Right cardiac atrium (tissue), 5 donors: ENCODE measurements at regions not wholly inside any gene's neighbourhood (a gene's known extent, or its start where the extent isn't known, plus 50 kb on each side); places are given as distances from the start of the nearest gene placed in this dataset.
"Not testable (repeated sequence)": the region's sequence is repeated elsewhere in the genome, so short reads cannot be mapped to it uniquely, and the experiment has no call there.

Source experiments
- ATAC-seq, 2 donors: fragments of 200-7000 bp; cut with Tn5 transposase; one replicate each; pipeline versions ENCODE4 v1.8.0 to v1.9.1; 2020; ENCODE audit warnings: moderate library complexity in 2 of 2, mild to moderate bottlenecking in 1 of 2
- DNase-seq, 3 donors: peaks; one replicate each; pipeline ENCODE4 v3.0.0-alpha.2; 2020
- H3K27ac ChIP-seq: one replicate; pipeline ENCODE4 v1.5.1; 2013; ENCODE audit warnings: mild to moderate bottlenecking, low read length, control low read depth, moderate library complexity
- H3K27me3 ChIP-seq: one replicate; pipeline ENCODE4 v1.6.1; 2013; ENCODE audit not compliant: control insufficient read depth, insufficient read depth
- H3K4me1 ChIP-seq: one replicate; pipeline ENCODE4 v1.6.1; 2013; ENCODE audit warnings: low read length; ENCODE audit not compliant: control insufficient read depth, insufficient read depth
- H3K4me3 ChIP-seq: one replicate; pipeline ENCODE4 v1.5.1; 2013; ENCODE audit warnings: low read length, control low read depth
- H3K9me3 ChIP-seq: one replicate; pipeline ENCODE4 v1.6.1; 2013; ENCODE audit warnings: low read length; ENCODE audit not compliant: control insufficient read depth
- WGBS: extraction: QIAGEN DNeasy Blood & Tissue Kit; methylation state at CpG from one replicate; pipeline ENCODE4 v1.1.7; 2013; 5-methylcytosine and 5-hydroxymethylcytosine counted together
- intact Hi-C, 4 donors: fragments of 100-400 bp; cut with DNase I; formaldehyde crosslinking; loops; one replicate each; pipeline versions ENCODE4 v1.11.0 to v1.14.0; 2022 to 2023
- donor health status: healthy with polysubstance abuse.
- donor health status: DM: no; HTN: yes; CAD: no.
- donor health status: DM: no; HTN: no; CAD: no.
- donor health status: DM: no; HTN: yes; CAD: no; lungs with severe emphysema.
- donor health status: DM: yes; HTN: yes; CAD: no.

DNA sequence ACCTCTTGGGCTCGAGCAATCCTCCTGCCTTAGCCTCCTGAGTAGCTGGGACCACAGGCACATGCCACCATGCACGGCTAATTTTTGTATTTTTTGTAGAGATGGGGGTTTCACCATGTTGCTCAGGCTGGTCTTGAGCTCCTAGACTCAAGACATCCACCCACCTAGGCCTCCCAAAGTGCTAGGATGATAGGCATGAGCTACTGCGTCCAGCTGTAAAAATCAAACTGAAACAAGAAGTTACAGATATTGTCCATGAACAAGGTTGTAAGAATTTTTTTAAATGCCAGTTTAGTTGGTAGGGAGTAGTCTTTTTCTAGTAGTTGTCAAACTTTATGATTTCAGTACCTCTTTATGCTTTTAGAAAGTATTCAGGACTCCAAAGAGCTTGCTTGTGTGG, 424.4 kb upstream of the PMFBP1 start:
- intact Hi-C loops, result no loop called here
- Histone ChIP-seq H3K4me3 (no peak overlapping the region), H3K9me3 (no peaks in the 10 kb centered on the region), H3K27ac (no peak overlapping the region), H3K27me3 (no peaks in the 10 kb centered on the region), H3K4me1 (no peaks in the 10 kb centered on the region)
- 94% methylated on average over 3 of the region's 3 CpGs for WGBS
- ATAC-seq, result no peak
- DNase-seq, result no peak

DNA sequence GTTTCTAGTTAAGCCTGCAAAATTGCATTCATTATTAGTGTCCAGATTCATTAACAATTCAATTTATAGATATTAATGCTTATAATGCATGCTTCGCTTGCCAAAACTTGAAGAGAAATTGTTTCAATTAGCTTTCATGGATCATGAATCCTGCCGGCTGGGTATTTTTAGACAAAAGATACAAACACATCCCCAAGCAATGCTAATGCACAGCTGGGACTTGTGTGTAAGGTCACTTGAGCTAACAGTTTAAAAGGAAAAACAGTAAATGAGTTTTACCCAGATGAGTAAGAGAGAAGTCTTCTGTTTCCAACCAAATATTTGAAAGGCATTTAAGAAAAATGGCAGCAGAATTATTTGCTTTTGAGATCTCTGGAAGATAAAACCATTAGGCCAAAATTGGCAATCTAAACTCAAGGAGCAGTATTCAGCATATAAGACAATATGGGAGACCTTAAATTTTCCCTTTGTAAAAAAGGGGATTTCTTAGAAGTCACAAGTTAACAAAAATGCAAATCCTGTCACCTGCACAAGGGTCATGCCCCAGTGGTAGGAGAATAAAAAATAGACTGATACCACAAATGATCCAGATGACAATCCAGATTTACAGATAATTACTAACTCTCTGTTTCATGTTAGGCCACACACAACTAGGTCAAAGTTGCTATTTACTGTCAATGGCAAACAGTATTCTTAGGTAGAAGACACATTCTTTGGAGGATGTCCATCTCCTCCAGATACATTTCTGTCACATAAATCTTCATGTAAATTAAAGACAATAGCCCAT, 418.4 kb upstream of the PMFBP1 start:
- DNase-seq (no peak), ATAC-seq (no peak)
- no peaks in the 10 kb centered on the region for H3K9me3 ChIP-seq
- H3K4me3 ChIP-seq, result no peak overlapping the region
- H3K27ac ChIP-seq, result no peak overlapping the region
- 63% methylated on average over 2 of the region's 2 CpGs for WGBS
- H3K27me3 ChIP-seq, result no peaks in the 10 kb centered on the region
- no peaks in the 10 kb centered on the region for H3K4me1 ChIP-seq
- intact Hi-C loops, result no loop called here

DNA sequence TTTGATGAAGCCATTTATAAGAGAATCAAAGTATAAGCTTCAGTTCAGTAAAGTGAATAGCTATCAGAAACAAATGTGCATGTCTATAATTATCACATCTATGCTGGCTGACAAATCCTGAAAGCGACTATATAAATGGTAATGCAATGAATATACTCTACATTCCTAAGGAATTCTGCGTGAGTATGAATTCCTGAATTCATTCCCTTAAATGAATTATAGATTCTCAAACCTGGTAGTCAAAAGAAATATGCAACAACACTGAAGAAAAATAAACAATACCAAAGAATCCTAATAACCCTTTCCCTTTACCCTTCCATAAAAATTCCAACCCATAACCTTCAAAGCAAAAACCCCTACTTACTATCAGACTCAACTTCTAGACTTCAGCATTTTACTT, 416.6 kb upstream of the PMFBP1 start:
- WGBS, result 85% methylated on average over 2 of the region's 2 CpGs
- H3K4me1 ChIP-seq, result no peaks in the 10 kb centered on the region
- no peak for ATAC-seq

DNA sequence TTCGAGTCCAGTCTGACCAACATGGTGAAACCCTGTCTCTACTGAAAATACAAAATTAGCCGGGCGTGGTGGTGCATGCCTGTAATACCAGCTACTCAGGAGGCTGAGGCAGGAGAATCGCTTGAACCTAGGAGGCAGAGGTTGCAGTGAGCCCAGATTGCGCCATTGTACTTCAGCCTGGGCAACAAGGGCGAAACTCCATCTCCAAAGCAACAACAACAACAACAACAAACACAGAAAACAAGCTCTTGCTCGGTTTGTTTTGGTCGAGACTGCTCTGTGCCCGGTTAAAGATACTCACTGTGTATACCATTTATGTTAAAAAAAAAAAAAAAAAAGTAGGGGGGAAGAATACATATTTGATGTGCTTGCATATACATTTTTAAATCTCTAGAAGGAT, 406.1 kb upstream of the PMFBP1 start:
- H3K9me3 ChIP-seq, H3K4me1 ChIP-seq, H3K27ac ChIP-seq, H3K27me3 ChIP-seq, intact Hi-C loops, DNase-seq, H3K4me3 ChIP-seq, ATAC-seq: not testable (repeated sequence)
- WGBS, result 97% methylated on average over 9 of the region's 9 CpGs

More for the DNA sequence above, 416.6 kb upstream of the PMFBP1 start:
- no peak for DNase-seq
- Histone ChIP-seq H3K27me3 (no peaks in the 10 kb centered on the region), H3K9me3 (no peaks in the 10 kb centered on the region), H3K27ac (no peak overlapping the region), H3K4me3 (no peak overlapping the region)
- intact Hi-C loops, result no loop called here

DNA sequence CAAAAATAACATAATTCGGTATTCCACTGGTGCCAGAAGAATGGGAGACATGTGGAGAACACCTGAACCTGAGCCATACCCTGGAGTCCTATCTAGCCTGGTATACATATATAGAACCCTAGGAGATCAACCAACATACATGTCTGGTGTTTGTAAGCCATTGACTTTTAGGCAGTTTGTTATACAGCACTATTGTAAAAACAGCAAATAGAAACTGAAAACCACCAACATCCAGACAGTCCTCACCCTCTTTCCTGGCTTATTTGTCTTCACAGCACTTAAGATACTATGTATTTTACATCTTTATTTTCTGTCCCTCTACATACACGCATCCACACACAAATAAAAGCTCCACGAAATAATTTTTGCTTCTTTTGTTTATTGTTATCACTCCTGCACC, 404.2 kb upstream of the PMFBP1 start:
- Histone ChIP-seq H3K4me1 (no peaks in the 10 kb centered on the region), H3K27me3 (no peaks in the 10 kb centered on the region), H3K27ac (no peak overlapping the region), H3K9me3 (no peaks in the 10 kb centered on the region), H3K4me3 (no peak overlapping the region)
- no peak for ATAC-seq
- no peak for DNase-seq
- 90% methylated on average over 3 of the region's 3 CpGs for WGBS
- intact Hi-C loops, result no loop called here

DNA sequence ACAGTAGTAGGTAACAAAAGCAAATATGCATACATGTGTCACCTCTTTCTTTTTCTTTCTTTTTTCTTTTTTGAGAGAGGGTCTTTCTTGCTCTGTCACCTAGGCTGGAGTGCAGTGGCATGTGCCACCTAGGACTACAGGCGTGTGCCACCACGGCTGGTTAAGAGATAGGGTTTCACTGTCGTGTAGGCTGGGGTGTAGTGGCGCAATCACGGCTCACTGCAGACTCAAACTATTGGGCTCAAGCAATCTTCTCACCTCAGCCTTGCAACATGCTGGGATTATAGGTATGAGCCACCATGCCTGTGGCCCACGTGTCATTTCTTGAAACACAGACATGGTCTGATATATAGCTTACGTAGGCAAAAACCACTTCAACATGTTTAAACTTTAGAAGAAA, 397.7 kb upstream of the PMFBP1 start:
- Histone ChIP-seq H3K27me3 (no peaks in the 10 kb centered on the region), H3K9me3 (no peaks in the 10 kb centered on the region), H3K4me3 (no peak overlapping the region), H3K27ac (no peak overlapping the region), H3K4me1 (no peaks in the 10 kb centered on the region)
- ATAC-seq (no peak), DNase-seq (no peak)
- 94% methylated on average over 7 of the region's 7 CpGs for WGBS
- intact Hi-C loops, result loop anchor here in 1 of 4 donors (10.0 kb wide), 1 partner anchor 55 kb away; no protein-coding TSS in a partner anchor

DNA sequence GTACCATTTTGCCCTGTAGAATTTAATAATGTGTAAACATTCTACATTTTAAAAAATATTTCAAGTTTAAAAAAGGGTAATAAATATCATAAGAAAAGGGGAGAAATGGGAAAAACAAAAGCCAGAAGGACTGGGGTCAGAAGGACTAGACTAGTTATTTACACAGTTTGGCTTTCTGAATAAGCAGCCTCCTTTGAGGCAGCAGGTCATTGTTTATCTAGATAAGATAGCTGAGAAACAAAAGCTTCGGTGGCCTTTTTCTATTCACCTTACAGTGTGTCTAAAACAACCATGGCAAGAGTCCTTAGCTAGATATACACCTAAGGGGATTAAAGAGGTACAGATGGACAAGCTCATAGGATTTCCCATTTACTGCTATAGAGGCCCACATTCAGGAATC, 396.5 kb upstream of the PMFBP1 start:
- Histone ChIP-seq H3K4me1 (no peaks in the 10 kb centered on the region), H3K9me3 (no peaks in the 10 kb centered on the region), H3K4me3 (no peak overlapping the region), H3K27ac (no peak overlapping the region), H3K27me3 (no peaks in the 10 kb centered on the region)
- intact Hi-C loops, result loop anchor here in 1 of 4 donors (10.0 kb wide), 1 partner anchor 54 kb away; no protein-coding TSS in a partner anchor
- DNase-seq, result no peak
- ATAC-seq, result no peak
- 39% methylated on average over 1 of the region's 1 CpG for WGBS

DNA sequence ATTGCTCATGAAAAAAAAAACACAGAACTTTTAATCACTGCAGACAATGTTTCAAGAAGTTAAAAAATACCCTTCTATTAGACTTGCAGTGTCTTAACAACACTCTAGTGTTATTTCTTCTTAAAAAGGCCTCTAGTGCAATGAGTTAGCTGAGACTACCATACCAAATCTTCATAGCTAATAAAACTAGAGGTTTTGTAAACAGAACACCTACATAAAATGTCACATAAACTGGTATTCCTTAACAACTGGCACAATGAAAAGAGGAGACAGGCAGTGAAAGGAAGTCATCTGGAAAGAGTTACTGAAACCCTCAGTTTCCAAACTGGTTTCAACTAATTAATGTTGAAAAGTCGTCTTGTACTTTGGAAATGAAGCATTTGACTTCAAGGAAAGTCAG, 394.2 kb upstream of the PMFBP1 start:
- DNase-seq, result no peak
- ATAC-seq, result no peak
- Histone ChIP-seq H3K27ac (no peak overlapping the region), H3K4me1 (no peaks in the 10 kb centered on the region), H3K27me3 (no peaks in the 10 kb centered on the region), H3K4me3 (no peak overlapping the region), H3K9me3 (no peaks in the 10 kb centered on the region)
- intact Hi-C loops, result loop anchor here in 1 of 4 donors (10.0 kb wide), 1 partner anchor 51 kb away; no protein-coding TSS in a partner anchor
- WGBS, result 74% methylated on average over 1 of the region's 1 CpG

DNA sequence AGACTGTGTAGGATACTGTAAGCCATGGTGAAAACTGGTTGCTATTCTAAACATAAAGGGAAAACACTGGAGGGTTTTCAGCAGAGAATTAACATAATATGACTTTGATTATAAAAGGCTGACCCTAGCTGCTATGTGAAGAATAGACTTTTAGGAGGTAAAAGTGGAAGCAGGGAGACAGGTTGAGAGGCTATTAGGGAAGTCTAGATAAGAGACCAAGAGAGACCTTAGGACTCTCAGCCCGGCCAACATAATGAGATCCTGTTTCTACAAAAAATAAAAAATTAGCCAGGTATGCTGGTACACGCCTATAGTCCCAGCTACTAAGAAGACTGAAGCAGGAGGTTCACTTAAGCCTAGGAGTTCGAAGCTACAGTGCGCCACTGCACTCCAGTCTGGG, 393.2 kb upstream of the PMFBP1 start:
- no peak overlapping the region for H3K27ac ChIP-seq
- DNase-seq (no peak), ATAC-seq (no peak)
- WGBS, result 94% methylated on average over 4 of the region's 4 CpGs
- intact Hi-C loops, result loop anchor here in 1 of 4 donors (10.0 kb wide), 1 partner anchor 50 kb away; no protein-coding TSS in a partner anchor
- no peaks in the 10 kb centered on the region for H3K9me3 ChIP-seq
- no peaks in the 10 kb centered on the region for H3K4me1 ChIP-seq
- H3K27me3 ChIP-seq, result no peaks in the 10 kb centered on the region
- H3K4me3 ChIP-seq, result no peak overlapping the region

DNA sequence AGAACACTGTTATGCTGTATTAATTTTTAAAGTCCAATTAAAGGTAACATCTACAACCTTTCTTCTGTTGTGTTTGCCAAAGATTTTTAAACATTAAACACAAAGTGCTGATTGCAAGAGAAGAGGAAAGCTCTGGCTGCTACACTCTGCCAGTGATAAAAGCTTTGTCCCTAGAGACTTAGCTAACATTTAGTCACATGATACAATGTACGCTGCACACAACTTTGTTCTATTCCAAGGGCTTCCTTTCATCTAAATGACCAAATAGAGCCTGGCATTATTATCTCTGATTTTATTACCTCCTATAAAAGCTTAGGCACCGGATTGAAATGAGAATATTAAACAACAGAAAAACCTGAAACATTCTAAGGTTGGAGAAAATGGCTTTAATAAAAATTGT, 388.7 kb upstream of the PMFBP1 start:
- Histone ChIP-seq H3K4me1 (no peaks in the 10 kb centered on the region), H3K4me3 (no peak overlapping the region), H3K27me3 (no peaks in the 10 kb centered on the region), H3K27ac (no peak overlapping the region), H3K9me3 (no peaks in the 10 kb centered on the region)
- ATAC-seq (no peak), DNase-seq (no peak)
- intact Hi-C loops, result loop anchor here in 1 of 4 donors (10.0 kb wide), 1 partner anchor 46 kb away; no protein-coding TSS in a partner anchor
- WGBS, result 30% methylated on average over 2 of the region's 2 CpGs

DNA sequence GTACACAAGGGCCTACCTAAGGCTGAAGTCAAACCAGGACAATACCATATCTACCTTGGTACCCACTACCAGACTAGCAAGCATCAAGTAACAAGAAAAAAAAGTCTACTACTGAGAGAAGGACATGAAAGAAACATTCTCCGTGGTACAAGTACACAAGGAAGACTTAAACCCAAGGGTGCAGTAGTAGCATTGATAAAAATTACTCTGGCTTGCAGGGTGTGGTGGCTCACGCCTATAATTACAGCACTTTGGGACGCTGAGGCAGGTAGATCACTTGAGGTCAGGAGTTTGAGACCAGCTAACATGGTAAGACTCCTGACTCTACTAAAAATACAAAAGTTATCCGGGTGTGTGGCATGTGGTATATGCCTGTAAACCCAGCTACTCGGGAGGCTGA, 386.5 kb upstream of the PMFBP1 start:
- DNase-seq (no peak), ATAC-seq (no peak)
- no peaks in the 10 kb centered on the region for H3K27me3 ChIP-seq
- intact Hi-C loops, result no loop called here
- H3K27ac ChIP-seq, result no peak overlapping the region
- WGBS, result 94% methylated on average over 5 of the region's 5 CpGs
- no peaks in the 10 kb centered on the region for H3K9me3 ChIP-seq
- no peak overlapping the region for H3K4me3 ChIP-seq
- no peaks in the 10 kb centered on the region for H3K4me1 ChIP-seq
